ENCODE measurements at regions not wholly inside any gene's neighbourhood (a gene's known extent, or its start where the extent isn't known, plus 50 kb on each side); places are given as distances from the start of the nearest gene placed in this dataset.

DNA sequence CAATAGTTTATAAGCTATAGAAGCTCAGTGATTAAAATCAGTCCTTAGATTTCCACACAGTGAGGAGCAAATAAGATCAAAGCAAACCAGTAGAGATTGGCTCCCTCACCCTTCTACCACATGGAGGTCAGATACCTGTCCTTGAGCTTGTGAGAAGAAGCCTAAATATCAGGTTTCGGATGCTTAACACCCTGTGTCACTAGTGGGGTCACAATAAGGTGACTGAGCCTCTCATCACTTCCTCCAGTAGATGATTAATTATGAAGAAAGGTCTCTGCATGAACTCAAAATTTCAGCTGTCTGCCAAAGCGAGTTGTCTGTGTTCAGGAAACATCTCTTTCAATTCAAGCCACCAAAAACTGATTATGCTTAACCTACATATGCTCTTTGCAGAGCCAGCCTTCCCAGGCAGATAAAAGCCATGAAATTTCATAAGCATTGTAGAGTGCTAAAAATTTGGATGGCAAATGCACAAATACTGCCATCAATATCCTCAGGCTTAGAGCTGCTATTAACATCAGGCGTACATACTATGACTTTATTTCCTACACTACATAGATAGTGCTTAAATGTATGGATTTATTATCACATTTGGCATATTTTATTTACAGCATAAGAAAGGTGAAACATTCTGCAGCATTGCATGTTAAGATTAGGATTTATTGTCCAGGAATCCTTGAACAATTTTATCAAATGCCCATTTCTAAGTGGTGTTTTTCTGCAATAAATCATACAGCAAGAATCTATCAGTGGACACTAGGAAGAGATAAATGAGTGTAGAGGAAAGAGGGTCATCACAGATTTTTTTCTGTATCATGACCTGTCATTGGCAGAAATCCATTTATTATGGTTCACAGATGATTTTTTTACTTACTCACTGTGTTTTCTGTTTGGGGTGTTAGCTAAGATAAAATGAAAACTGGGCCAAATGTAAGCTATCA lies 285.1 kb upstream of the SP8 start:
- no peak overlapping the region for H3K4me3 Mint-ChIP-seq
- H3K9me3 Mint-ChIP-seq, result no peaks in the 10 kb centered on the region
- H3K36me3 Mint-ChIP-seq (ENCODE audit: low read depth), result no peaks in the 10 kb centered on the region
- no peak overlapping the region for H3K27ac Mint-ChIP-seq
- no peak for DNase-seq
- no peaks in the 10 kb centered on the region for H3K4me1 Mint-ChIP-seq (ENCODE audit: low read depth)
- H3K27me3 Mint-ChIP-seq, result peaks cover 3% of the 10 kb centered on the region

DNA sequence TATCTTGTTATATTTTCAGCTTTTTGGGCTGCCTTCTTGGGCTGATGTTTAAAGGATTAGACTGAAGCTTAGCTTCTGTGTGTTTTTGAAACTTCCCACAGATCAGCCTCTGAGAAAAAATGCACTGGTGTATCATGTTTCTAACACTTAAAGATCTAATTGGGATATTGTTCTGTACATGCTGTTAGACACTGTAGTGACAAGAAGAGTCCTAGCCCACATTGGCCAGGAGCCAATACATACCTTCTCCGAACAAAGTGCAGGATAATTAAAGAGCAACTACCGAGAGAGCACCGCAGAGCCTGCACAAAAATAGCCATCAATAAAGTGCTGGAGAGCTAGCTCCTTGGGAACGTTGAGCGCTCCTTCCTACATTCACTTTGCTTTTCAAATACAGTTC lies 289.4 kb upstream of the SP8 start:
- Mint-ChIP-seq H3K4me1 (ENCODE audit: low read depth) (no peaks in the 10 kb centered on the region), H3K4me3 (no peak overlapping the region), H3K27ac (no peak overlapping the region)

DNA sequence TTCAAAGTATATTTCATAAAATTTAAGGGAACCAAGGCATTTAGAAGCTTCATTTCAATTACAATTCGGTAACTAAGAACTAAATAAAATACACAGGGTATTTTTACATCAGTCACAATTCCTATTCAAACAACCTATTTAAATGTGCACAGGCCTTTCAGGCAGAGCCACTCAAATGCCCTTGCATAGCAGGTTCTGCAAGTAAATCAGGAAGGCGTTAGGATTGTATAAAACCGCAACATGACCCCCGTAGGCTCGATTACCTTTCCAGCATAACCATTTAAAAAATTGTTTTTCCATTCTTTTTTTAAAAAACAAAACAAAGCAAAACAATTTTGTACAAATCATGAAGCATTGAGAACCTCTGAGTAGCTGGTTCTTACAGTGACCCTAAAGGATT lies 289.9 kb upstream of the SP8 start:
- H3K4me3 Mint-ChIP-seq, result no peak overlapping the region
- no peaks in the 10 kb centered on the region for H3K9me3 Mint-ChIP-seq
- H3K27ac Mint-ChIP-seq, result no peak overlapping the region
- H3K4me1 Mint-ChIP-seq (ENCODE audit: low read depth), result no peaks in the 10 kb centered on the region
- H3K36me3 Mint-ChIP-seq (ENCODE audit: low read depth), result no peaks in the 10 kb centered on the region
- DNase-seq, result no peak
- H3K27me3 Mint-ChIP-seq, result no peaks in the 10 kb centered on the region

More for the DNA sequence above, 289.4 kb upstream of the SP8 start:
- no peak for DNase-seq
- H3K27me3 Mint-ChIP-seq, result no peaks in the 10 kb centered on the region
- H3K36me3 Mint-ChIP-seq (ENCODE audit: low read depth), result no peaks in the 10 kb centered on the region
- no peaks in the 10 kb centered on the region for H3K9me3 Mint-ChIP-seq

DNA sequence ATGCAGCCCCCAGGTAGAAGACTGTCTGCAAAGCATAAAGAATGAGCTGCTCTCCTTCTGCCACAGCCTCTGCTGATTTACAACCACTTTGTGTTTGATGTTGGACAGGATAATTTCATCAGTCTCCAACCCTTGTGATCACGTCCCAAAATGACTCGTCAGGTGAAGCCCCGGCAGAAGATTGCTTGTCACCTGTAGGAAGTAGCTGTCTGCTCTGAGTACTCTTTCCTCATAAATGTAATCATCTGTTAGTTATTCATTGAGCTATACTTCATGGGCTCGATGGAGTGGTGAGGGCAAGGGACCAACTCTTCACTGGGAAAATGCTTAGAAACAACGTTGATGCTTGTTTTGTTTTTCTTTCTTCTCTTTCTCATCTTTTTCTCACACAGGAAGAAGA lies 290.9 kb upstream of the SP8 start:
- H3K36me3 Mint-ChIP-seq (ENCODE audit: low read depth), result no peaks in the 10 kb centered on the region
- H3K27ac Mint-ChIP-seq, result no peak overlapping the region
- no peaks in the 10 kb centered on the region for H3K9me3 Mint-ChIP-seq
- no peaks in the 10 kb centered on the region for H3K4me1 Mint-ChIP-seq (ENCODE audit: low read depth)
- H3K27me3 Mint-ChIP-seq, result peaks cover 3% of the 10 kb centered on the region
- no peak for DNase-seq
- H3K4me3 Mint-ChIP-seq, result no peak overlapping the region

DNA sequence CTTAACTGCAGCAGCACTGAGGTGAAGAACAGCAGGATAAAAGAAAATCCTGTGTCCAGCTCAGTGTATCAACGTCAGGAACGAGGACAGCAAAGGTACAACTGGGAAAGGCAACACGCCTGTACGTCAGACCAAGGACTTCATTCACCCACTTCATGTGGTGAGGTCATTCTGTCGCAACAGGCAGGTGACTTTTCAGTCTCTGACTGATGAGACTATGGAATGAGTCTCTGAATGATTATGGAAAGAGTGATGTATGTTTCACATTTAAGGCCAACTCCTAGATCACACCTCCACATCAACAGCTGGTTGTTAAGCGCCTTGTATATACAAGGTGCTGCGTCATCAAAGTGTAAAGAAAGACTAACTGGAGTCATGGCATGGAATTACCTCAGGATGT lies 297.6 kb upstream of the SP8 start:
- H3K4me3 Mint-ChIP-seq, result no peak overlapping the region

DNA sequence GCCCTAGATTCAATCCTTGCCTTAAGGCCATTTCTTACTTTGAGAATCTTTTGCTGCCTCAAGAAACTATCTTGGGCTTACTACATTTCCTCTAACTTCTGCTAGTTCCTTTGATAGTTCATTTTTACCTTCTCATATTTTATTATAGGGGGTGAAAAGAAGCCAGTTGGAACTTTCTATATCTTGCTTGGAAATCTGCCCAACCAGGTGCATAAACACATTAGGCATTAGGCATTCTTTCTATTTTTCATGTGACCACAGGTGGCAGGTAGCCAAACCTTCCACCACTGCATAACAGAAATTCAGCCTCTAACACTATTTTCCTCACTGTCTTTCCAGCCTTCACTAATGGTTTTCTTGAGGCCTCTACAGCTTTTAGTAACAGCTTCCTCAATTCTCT lies 300.0 kb upstream of the SP8 start:
- DNase-seq, result no peak
- H3K36me3 Mint-ChIP-seq (ENCODE audit: low read depth), result no peaks in the 10 kb centered on the region
- H3K27me3 Mint-ChIP-seq, result peaks cover 7% of the 10 kb centered on the region
- H3K9me3 Mint-ChIP-seq, result no peaks in the 10 kb centered on the region
- no peak overlapping the region for H3K27ac Mint-ChIP-seq
- H3K4me3 Mint-ChIP-seq, result no peak overlapping the region
- H3K4me1 Mint-ChIP-seq (ENCODE audit: low read depth), result no peaks in the 10 kb centered on the region

More for the DNA sequence above, 297.6 kb upstream of the SP8 start:
- Mint-ChIP-seq H3K27me3 (peaks cover 7% of the 10 kb centered on the region), H3K9me3 (no peaks in the 10 kb centered on the region), H3K36me3 (ENCODE audit: low read depth) (no peaks in the 10 kb centered on the region), H3K27ac (no peak overlapping the region), H3K4me1 (ENCODE audit: low read depth) (no peaks in the 10 kb centered on the region)
- no peak for DNase-seq

DNA sequence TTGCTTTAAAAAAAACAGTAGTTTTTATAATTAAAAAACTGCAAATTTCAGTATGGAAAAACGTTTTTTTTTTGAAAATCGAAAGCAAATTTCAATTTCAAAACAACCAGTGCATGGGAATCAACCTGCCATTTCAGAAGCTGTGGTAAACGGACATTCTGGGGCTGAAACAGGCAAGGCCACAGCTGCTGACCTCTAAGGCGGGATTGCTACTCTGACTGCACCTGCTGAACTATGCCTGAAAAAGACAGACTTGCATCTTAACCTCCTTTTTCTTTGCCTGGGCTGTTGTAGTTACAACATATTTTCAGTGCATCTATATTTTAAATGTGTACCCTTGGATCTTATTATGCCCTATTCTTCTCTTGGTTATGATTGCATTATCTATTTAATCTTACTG lies 303.0 kb upstream of the SP8 start:
- DNase-seq, result no peak
- Mint-ChIP-seq H3K4me1 (ENCODE audit: low read depth) (no peaks in the 10 kb centered on the region), H3K4me3 (no peak overlapping the region), H3K27me3 (peaks cover 3% of the 10 kb centered on the region), H3K9me3 (no peaks in the 10 kb centered on the region), H3K36me3 (ENCODE audit: low read depth) (no peaks in the 10 kb centered on the region), H3K27ac (no peak overlapping the region)

DNA sequence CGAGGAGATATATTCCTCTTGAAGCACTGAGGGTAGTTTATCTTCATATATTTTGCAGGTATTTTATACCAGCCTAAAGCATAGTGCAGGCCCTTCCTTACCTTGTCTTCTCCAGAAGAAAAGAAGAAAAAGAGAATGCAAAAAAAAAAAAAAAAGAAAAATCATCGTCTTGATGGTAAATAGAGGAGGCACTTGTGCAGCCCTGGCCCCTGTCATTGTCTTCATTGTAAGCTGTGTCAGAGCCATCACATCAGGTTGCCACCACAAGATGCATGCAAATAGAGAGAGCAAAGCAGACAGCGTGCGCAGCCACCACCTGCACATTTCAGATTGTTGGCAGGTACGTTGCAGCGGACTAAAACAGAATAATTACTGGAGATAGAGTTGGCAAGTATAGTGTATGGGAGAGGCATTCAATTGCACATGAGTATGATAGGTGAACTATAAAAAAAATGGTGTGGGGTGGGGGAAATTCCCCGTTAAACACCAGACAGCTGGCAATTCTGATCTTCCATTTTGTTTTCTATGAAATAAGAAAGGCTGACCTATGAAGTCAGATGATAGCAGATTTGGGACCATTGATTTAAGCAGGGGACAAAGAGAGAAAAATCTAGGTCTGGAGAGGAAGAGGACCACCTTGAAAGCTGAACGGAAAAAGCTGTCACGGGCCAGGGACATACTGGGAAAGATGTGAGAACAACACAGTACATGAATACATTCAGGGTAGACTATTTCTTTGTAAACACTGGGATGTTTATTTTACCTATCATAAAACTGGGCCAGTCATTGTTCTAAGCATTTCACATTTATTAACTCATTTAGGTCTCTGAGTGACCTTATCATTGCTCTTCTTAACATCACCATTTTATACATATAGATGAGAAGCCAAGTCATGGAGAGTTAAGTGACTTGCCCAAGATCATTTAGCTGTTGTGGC lies 306.3 kb upstream of the SP8 start:
- peaks cover 7% of the 10 kb centered on the region for H3K27me3 Mint-ChIP-seq
- H3K36me3 Mint-ChIP-seq (ENCODE audit: low read depth), result no peaks in the 10 kb centered on the region
- no peaks in the 10 kb centered on the region for H3K9me3 Mint-ChIP-seq
- no peak overlapping the region for H3K4me3 Mint-ChIP-seq
- H3K27ac Mint-ChIP-seq, result no peak overlapping the region
- DNase-seq, result no peak
- H3K4me1 Mint-ChIP-seq (ENCODE audit: low read depth), result no peaks in the 10 kb centered on the region

DNA sequence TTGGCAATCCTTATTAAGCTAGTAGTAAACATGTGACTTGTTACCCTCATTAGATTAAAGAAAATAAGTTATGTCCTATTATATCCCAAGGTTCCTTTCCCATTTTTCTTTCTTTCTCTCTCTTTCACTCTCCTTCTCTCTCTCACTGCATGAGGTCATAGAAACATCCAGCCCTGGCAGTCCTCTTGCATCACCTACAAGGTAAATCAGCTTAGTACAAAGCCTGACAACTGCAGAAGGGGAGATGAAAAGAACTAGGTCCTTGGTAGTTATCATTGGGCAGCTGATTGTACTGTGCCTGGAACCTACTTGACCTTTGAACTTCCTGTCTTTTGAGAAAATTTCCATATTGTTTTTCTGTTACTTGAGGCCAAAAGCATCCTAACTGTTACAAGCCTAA lies 307.9 kb upstream of the SP8 start:
- DNase-seq, result no peak
- Mint-ChIP-seq H3K4me1 (ENCODE audit: low read depth) (no peaks in the 10 kb centered on the region), H3K4me3 (no peak overlapping the region), H3K27ac (no peak overlapping the region), H3K9me3 (no peaks in the 10 kb centered on the region), H3K36me3 (ENCODE audit: low read depth) (no peaks in the 10 kb centered on the region), H3K27me3 (peaks cover 3% of the 10 kb centered on the region)

DNA sequence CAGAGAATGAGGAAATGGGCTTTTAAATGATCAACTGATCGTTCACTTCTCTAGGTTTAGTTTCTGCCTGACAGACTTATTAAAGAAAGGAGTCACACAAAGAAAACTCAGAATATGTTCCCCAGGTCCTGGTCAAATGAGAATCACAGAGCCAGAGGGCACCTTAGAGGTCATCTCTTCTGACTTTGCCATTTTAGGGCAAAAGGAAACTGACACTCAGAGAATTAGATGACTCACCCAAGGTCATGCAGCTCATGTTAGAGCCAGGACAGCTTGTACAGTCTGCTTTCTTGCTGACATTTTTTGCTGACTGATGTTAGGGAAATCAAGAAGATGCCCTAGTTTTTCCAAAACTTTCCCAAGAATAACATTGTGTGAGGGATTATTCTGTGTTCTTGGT lies 312.7 kb upstream of the SP8 start:
- peaks cover 17% of the 10 kb centered on the region for H3K27me3 Mint-ChIP-seq
- H3K36me3 Mint-ChIP-seq (ENCODE audit: low read depth), result no peaks in the 10 kb centered on the region
- DNase-seq, result no peak
- H3K9me3 Mint-ChIP-seq, result no peaks in the 10 kb centered on the region
- H3K27ac Mint-ChIP-seq, result no peak overlapping the region
- H3K4me1 Mint-ChIP-seq (ENCODE audit: low read depth), result no peaks in the 10 kb centered on the region
- H3K4me3 Mint-ChIP-seq, result no peak overlapping the region

DNA sequence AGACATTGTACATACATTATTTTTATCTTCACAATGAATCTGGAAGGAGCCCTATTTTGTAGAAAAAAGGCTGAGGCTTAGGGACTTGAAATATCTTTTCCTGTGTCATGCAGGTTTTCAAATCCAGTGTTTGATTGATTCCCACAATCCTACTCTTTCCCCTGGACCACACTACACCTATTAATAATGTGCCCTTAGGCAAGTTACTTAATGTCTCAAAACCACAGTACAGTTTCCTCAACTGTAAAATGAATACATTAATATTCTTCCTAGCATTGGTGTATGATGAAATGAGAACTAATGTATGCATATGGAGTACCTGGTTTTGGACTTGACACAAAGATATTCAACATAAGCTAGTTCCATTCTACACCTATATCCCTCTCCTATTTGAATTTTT lies 313.3 kb upstream of the SP8 start:
- H3K9me3 Mint-ChIP-seq, result no peaks in the 10 kb centered on the region
- no peak for DNase-seq
- no peaks in the 10 kb centered on the region for H3K4me1 Mint-ChIP-seq (ENCODE audit: low read depth)
- H3K27me3 Mint-ChIP-seq, result peaks cover 18% of the 10 kb centered on the region
- H3K36me3 Mint-ChIP-seq (ENCODE audit: low read depth), result no peaks in the 10 kb centered on the region
- H3K4me3 Mint-ChIP-seq, result no peak overlapping the region
- H3K27ac Mint-ChIP-seq, result no peak overlapping the region

DNA sequence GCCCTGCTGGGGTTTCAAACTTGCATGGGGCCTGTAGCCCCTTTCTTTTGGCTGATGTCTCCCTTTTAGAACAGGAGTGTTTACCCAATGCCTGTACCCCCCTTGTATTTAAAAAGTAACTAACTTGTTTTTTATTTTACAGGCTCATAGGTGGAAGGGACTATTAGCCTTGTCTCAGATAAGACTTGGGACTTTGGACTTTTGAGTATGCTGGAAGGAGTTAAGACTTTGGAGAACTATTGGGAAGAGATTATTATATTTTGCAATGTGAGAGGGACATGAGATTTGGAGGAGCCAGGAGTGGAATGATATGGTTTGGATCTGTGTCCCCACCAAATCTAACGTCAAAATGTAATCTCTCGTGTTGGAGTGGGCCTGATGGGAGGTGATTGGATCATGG lies 314.9 kb upstream of the SP8 start:
- Mint-ChIP-seq H3K4me1 (ENCODE audit: low read depth) (peaks cover 4% of the 10 kb centered on the region), H3K4me3 (no peak overlapping the region), H3K27me3 (peaks cover 18% of the 10 kb centered on the region)

DNA sequence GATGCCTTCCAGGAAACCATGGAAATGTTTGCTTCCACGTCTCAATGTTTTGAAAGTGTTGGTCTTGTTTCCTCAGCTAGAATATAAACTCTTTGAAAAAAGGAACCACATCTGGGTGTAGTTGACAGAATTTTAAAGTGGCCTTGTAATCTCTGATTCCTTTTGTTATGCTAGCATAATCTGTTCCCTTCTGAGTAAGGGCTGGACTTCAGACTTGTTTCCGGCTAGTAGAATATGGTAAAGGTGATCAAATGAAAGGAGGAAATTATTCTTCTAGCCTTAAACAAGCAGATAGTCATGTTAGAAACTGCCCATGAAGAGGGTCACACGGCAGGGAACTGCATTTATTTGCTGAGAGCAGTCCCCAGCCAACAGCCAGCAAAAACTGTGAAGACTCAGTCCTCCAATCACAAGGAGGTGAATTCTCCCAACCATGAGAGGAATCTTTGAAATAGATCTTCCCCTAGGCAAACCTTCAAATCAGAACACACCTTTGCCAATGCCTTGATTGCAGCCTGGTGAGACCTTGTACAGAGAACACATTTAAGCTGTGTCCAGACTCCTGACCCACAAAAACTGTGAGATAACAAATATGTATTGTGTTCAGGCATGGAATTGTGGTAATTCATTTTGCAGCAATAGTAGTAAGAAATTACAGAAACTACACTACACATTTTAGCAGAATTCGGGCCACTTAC lies 316.9 kb upstream of the SP8 start:
- H3K27me3 Mint-ChIP-seq, result peaks cover 15% of the 10 kb centered on the region
- H3K27ac Mint-ChIP-seq, result no peak overlapping the region
- no peaks in the 10 kb centered on the region for H3K36me3 Mint-ChIP-seq (ENCODE audit: low read depth)
- DNase-seq, result no peak
- peaks cover 2% of the 10 kb centered on the region for H3K9me3 Mint-ChIP-seq
- H3K4me3 Mint-ChIP-seq, result no peak overlapping the region
- peaks cover 5% of the 10 kb centered on the region for H3K4me1 Mint-ChIP-seq (ENCODE audit: low read depth)

More for the DNA sequence above, 314.9 kb upstream of the SP8 start:
- H3K27ac Mint-ChIP-seq, result no peak overlapping the region
- DNase-seq, result no peak
- no peaks in the 10 kb centered on the region for H3K36me3 Mint-ChIP-seq (ENCODE audit: low read depth)
- H3K9me3 Mint-ChIP-seq, result peaks cover 2% of the 10 kb centered on the region

DNA sequence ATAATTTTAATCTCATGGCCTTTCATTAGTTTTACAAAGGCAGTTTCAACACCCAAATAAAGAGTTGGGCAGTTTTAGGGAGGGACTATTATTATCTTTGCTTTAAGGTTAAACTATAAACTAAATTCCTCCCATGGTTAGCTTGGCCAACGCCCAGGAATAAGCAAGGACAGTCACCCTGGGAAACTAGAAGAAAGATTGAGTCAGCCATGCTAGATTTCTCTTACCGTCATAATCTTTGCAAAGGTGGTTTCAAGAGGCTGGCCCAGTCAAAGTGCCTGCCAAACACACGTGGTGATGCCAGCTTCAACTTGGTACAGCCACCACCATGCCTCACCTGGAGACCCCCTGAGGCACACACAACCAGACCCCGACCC lies 317.4 kb upstream of the SP8 start:
- peaks cover 2% of the 10 kb centered on the region for H3K9me3 Mint-ChIP-seq
- H3K27me3 Mint-ChIP-seq, result peaks cover 15% of the 10 kb centered on the region
- no peak for DNase-seq
- H3K36me3 Mint-ChIP-seq (ENCODE audit: low read depth), result no peaks in the 10 kb centered on the region
- no peak overlapping the region for H3K4me3 Mint-ChIP-seq
- peaks cover 5% of the 10 kb centered on the region for H3K4me1 Mint-ChIP-seq (ENCODE audit: low read depth)
- no peak overlapping the region for H3K27ac Mint-ChIP-seq
